Prostate gland (tissue), 2 donors: ENCODE measurements at regions not wholly inside any gene's neighbourhood (a gene's known extent, or its start where the extent isn't known, plus 50 kb on each side); places are given as distances from the start of the nearest gene placed in this dataset.

ENCODE experiments used
- DNase-seq: peaks from one replicate; pipeline ENCODE4 v3.0.0-alpha.2; 2019; ENCODE audit warnings: low spot score
- H3K27ac ChIP-seq, 2 donors: fragments of 200-600 bp; sonication (generic); 2 replicates each; pipeline ENCODE4 v1.5.1; 2017 to 2019
- H3K27me3 ChIP-seq: fragments of 200-600 bp; sonication (generic); replicated peaks from 2 replicates; pipeline ENCODE4 v1.5.1; 2019; ENCODE audit not compliant: insufficient read depth
- H3K36me3 ChIP-seq, 2 donors: fragments of 200-600 bp; sonication (generic); 1 replicate in 1 of 2; 2 replicates in 1 of 2; pipeline versions ENCODE4 v1.5.1 to v1.8.1; 2017 to 2019
- H3K4me1 ChIP-seq: fragments of 200-600 bp; sonication (generic); replicated peaks from 2 replicates; pipeline ENCODE4 v1.5.1; 2019
- H3K4me3 ChIP-seq, 2 donors: fragments of 200-600 bp; sonication (generic); 2 replicates each; pipeline ENCODE4 v1.5.1; 2017 to 2019
- H3K9me3 ChIP-seq: fragments of 200-600 bp; sonication (generic); 2 replicates; pipeline ENCODE4 v1.5.1; 2017
- POLR2A ChIP-seq: fragments of 450-650 bp; IDR thresholded peaks from one replicate; pipeline ENCODE4 v1.6.1; 2016; ENCODE audit warnings: antibody characterized with exemption, mild to moderate bottlenecking
- POLR2AphosphoS5 ChIP-seq: sonication (generic); formaldehyde crosslinking; IDR thresholded peaks from one replicate; pipeline ENCODE4 v1.6.1; 2017; ENCODE audit warnings: antibody characterized with exemption
- WGBS: methylation state at CpG from one replicate; pipeline ENCODE4 v1.1.5; 2018; 5-methylcytosine and 5-hydroxymethylcytosine counted together
- intact Hi-C: fragments of 100-400 bp; cut with DNase I; formaldehyde crosslinking; loops from one replicate; pipeline ENCODE4 v1.14.2; 2022
- TF ChIP-seq, protein P1 (sequence below), 4 experiments: fragments of 200-600 bp in 2 of 4; fragments of 450-650 bp in 2 of 4; sonication (generic) in 2 of 4; IDR thresholded peaks; 1 replicate in 3 of 4; 2 replicates in 1 of 4; pipeline ENCODE4 v1.5.1; 2016 to 2019; ENCODE audit warnings: antibody characterized with exemption in 4 of 4, mild to moderate bottlenecking in 2 of 4, moderate library complexity in 2 of 4

GRCh38 chr6:22975079-22975478 lies 405.7 kb downstream of the HDGFL1 start:
- no peak overlapping the region for H3K4me3 ChIP-seq
- intact Hi-C loops = no loop called here
- no peak for DNase-seq
- no peaks in the 10 kb centered on the region for H3K4me1 ChIP-seq
- H3K27ac ChIP-seq = no peak overlapping the region
- TF ChIP-seq, protein P1, sequence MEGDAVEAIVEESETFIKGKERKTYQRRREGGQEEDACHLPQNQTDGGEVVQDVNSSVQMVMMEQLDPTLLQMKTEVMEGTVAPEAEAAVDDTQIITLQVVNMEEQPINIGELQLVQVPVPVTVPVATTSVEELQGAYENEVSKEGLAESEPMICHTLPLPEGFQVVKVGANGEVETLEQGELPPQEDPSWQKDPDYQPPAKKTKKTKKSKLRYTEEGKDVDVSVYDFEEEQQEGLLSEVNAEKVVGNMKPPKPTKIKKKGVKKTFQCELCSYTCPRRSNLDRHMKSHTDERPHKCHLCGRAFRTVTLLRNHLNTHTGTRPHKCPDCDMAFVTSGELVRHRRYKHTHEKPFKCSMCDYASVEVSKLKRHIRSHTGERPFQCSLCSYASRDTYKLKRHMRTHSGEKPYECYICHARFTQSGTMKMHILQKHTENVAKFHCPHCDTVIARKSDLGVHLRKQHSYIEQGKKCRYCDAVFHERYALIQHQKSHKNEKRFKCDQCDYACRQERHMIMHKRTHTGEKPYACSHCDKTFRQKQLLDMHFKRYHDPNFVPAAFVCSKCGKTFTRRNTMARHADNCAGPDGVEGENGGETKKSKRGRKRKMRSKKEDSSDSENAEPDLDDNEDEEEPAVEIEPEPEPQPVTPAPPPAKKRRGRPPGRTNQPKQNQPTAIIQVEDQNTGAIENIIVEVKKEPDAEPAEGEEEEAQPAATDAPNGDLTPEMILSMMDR (IDR thresholded peaks at IDR 0.05) = no peak
- TF ChIP-seq POLR2AphosphoS5 (no peak), POLR2A (no peak)
- H3K9me3 ChIP-seq = no peaks in the 10 kb centered on the region
- no peaks in the 10 kb centered on the region for H3K36me3 ChIP-seq
- no peaks in the 10 kb centered on the region for H3K27me3 ChIP-seq
- 43% methylated on average over 1 of the region's 1 CpG for WGBS

- Histone ChIP-seq H3K9me3 (no peaks in the 10 kb centered on the region), H3K27ac (no peak overlapping the region), H3K4me1 (no peaks in the 10 kb centered on the region), H3K27me3 (no peaks in the 10 kb centered on the region), H3K36me3 (no peaks in the 10 kb centered on the region), H3K4me3 (no peak overlapping the region)
- no peak for DNase-seq
- WGBS = 94% methylated on average over 2 of the region's 2 CpGs
- intact Hi-C loops = no loop called here
- TF ChIP-seq, protein P1 (IDR thresholded peaks at IDR 0.05) = no peak
- TF ChIP-seq POLR2A (no peak), POLR2AphosphoS5 (no peak)
Measured at GRCh38 chr6:22980446-22980845, 411.1 kb downstream of the HDGFL1 start.

- intact Hi-C loops = no loop called here
- WGBS = 100% methylated on average over 1 of the region's 1 CpG
- Histone ChIP-seq H3K9me3 (no peaks in the 10 kb centered on the region), H3K27me3 (no peaks in the 10 kb centered on the region), H3K27ac (no peak overlapping the region), H3K36me3 (no peaks in the 10 kb centered on the region), H3K4me3 (no peak overlapping the region), H3K4me1 (no peaks in the 10 kb centered on the region)
- no peak for DNase-seq
- TF ChIP-seq POLR2A (no peak), POLR2AphosphoS5 (no peak)
- TF ChIP-seq, protein P1 (IDR thresholded peaks at IDR 0.05) = no peak
Measured at GRCh38 chr6:23002044-23002619, 432.8 kb downstream of the HDGFL1 start.

DNA sequence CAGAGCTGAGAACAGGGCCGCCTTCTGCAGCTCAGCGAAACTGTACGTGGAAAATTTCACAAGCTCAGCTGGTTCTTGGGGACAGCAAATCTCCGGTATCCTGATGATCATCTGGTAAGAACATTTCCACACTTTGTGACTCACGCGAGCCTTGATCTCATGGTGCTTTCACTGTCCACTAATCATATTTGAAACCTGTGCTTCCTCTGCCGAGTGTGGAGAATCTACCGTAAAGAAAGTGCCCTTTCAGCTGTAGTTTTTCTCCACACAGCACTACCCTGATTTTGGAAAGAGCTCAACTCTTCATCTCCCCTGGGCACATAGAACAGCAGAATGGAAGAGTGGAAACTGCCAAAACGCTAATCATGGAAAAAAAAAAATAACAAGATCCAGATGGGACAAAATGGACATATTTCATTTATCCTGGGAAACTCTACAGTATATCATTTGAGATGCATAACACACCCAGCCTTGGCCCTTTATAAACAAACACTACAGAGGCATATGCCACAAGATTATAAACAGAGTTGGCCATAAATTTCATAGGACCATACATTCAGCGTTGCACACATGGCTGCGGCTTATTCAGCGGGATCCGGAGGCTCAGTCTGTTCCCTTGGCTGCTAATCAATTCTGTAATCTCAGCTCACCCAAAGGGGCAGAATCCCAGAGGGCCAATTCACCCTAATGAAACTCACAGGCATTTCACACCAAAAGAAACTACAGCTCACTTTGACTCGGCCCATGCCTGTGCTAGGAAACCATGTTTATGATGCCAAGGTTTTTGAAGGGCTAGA lies 434.5 kb downstream of the HDGFL1 start:
- no peaks in the 10 kb centered on the region for H3K36me3 ChIP-seq
- H3K27me3 ChIP-seq = no peaks in the 10 kb centered on the region
- no peak for DNase-seq
- no peaks in the 10 kb centered on the region for H3K4me1 ChIP-seq
- TF ChIP-seq POLR2A (no peak), POLR2AphosphoS5 (no peak)
- TF ChIP-seq, protein P1 (IDR thresholded peaks at IDR 0.05) = no peak
- no peak overlapping the region for H3K27ac ChIP-seq
- intact Hi-C loops = no loop called here
- 78% methylated on average over 14 of the region's 14 CpGs for WGBS
- no peaks in the 10 kb centered on the region for H3K9me3 ChIP-seq
- H3K4me3 ChIP-seq = no peak overlapping the region

DNA sequence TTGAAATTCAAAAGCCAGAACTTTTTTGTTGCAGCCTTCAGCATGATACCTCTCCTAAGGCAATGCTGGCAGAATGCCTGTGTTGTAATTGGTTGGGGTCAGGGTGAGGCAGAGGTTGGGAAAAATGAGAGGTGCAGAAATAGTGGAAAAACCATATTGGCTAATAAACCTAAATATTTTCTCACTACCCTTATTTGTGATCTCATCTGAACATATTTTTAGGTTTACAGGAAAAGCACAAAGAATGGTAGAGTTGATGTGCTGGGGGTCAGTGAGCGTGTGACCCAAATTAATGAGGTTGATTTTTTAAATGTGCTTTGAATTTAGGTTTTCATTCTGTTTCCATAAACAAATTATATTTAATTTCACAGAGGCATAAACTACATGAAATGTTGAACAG lies 437.3 kb downstream of the HDGFL1 start:
- WGBS = 98% methylated on average over 1 of the region's 1 CpG
- Histone ChIP-seq H3K36me3 (no peaks in the 10 kb centered on the region), H3K4me3 (no peak overlapping the region), H3K27me3 (no peaks in the 10 kb centered on the region), H3K4me1 (no peaks in the 10 kb centered on the region), H3K9me3 (no peaks in the 10 kb centered on the region), H3K27ac (no peak overlapping the region)
- intact Hi-C loops = no loop called here
- TF ChIP-seq POLR2A (no peak), POLR2AphosphoS5 (no peak)
- TF ChIP-seq, protein P1 (IDR thresholded peaks at IDR 0.05) = no peak
- DNase-seq = no peak
